ENCODE measurements at regions not wholly inside any gene's neighbourhood (a gene's known extent, or its start where the extent isn't known, plus 50 kb on each side); places are given as distances from the start of the nearest gene placed in this dataset.

DNA sequence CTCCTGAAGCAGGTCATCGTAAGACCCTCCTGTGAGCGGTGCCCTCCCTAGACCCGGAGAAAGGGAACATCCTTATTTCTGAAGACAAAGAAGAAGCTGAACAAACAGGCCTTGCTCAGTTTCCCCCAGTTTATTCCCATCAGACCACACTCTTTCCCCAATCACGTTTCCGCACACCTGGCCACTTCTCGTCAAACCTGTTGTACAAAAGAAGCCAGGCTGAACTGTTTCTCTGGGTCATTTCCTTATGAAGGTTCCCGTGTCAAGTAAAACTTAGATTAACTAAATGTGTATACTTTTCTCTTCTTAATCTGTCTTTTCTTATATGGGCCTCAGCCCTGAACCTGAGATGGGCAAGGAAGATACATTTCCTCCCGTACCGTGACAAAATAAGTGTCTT is 111.6 kb upstream of the ENPP6 start:
- TF ChIP-seq POLR2A (IDR thresholded peaks at IDR 0.05), result no peak
- TF ChIP-seq, protein P1, sequence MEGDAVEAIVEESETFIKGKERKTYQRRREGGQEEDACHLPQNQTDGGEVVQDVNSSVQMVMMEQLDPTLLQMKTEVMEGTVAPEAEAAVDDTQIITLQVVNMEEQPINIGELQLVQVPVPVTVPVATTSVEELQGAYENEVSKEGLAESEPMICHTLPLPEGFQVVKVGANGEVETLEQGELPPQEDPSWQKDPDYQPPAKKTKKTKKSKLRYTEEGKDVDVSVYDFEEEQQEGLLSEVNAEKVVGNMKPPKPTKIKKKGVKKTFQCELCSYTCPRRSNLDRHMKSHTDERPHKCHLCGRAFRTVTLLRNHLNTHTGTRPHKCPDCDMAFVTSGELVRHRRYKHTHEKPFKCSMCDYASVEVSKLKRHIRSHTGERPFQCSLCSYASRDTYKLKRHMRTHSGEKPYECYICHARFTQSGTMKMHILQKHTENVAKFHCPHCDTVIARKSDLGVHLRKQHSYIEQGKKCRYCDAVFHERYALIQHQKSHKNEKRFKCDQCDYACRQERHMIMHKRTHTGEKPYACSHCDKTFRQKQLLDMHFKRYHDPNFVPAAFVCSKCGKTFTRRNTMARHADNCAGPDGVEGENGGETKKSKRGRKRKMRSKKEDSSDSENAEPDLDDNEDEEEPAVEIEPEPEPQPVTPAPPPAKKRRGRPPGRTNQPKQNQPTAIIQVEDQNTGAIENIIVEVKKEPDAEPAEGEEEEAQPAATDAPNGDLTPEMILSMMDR (IDR thresholded peaks at IDR 0.05), result no peak
